SH-SY5Y (cell line): ENCODE measurements at regions not wholly inside any gene's neighbourhood (a gene's known extent, or its start where the extent isn't known, plus 50 kb on each side); places are given as distances from the start of the nearest gene placed in this dataset.

Experiments used
- GATA2 ChIP-seq: IDR thresholded peaks from 2 replicates; pipeline ENCODE4 v1.6.1; 2011; ENCODE audit warnings: mild to moderate bottlenecking, low read depth, low read length
- GATA3 ChIP-seq: IDR thresholded peaks from 2 replicates; pipeline ENCODE4 v1.6.1; 2011; ENCODE audit warnings: low read depth, mild to moderate bottlenecking, low read length, moderate library complexity

GRCh38 chr14:87494010-87494409, 499.0 kb downstream of the GALC start:
- TF ChIP-seq GATA2 (no peak), GATA3 (no peak)
